Peyer's patch (tissue), 4 donors: ENCODE measurements at regions not wholly inside any gene's neighbourhood (a gene's known extent, or its start where the extent isn't known, plus 50 kb on each side); places are given as distances from the start of the nearest gene placed in this dataset.

Experiments used
- DNase-seq, 3 donors: peaks; one replicate each; pipeline ENCODE4 v3.0.0-alpha.2; 2017 to 2019
- H3K27ac ChIP-seq, 4 donors: fragments of 200-600 bp; sonication (generic); one replicate each; pipeline ENCODE4 v1.5.1; 2016 to 2019
- H3K27me3 ChIP-seq, 2 donors: fragments of 200-600 bp; sonication (generic); one replicate each; pipeline ENCODE4 v1.5.1; 2019
- H3K36me3 ChIP-seq, 3 donors: fragments of 200-600 bp; sonication (generic); one replicate each; pipeline ENCODE4 v1.5.1; 2016 to 2019
- H3K4me1 ChIP-seq, 4 donors: fragments of 200-600 bp; sonication (generic); one replicate each; pipeline ENCODE4 v1.5.1; 2016 to 2019
- H3K4me3 ChIP-seq, 4 donors: fragments of 200-600 bp; sonication (generic); 1 replicate in 3 of 4; 2 replicates in 1 of 4; pipeline ENCODE4 v1.5.1; 2016 to 2019; ENCODE audit warnings: mild to moderate bottlenecking in 1 of 4
- H3K9me3 ChIP-seq, 4 donors: fragments of 200-600 bp; sonication (generic); one replicate each; pipeline ENCODE4 v1.5.1; 2016 to 2019; ENCODE audit warnings: mild to moderate bottlenecking in 1 of 4
- CTCF ChIP-seq, 6 experiments: fragments of 450-650 bp in 4 of 6; fragments of 200-600 bp in 2 of 6; sonication (generic) in 1 of 6; IDR thresholded peaks; one replicate each; pipeline ENCODE4 v1.5.1; 2017 to 2019; ENCODE audit warnings: antibody characterized with exemption in 6 of 6, mild to moderate bottlenecking in 3 of 6, moderate library complexity in 1 of 6
- POLR2A ChIP-seq, 2 donors: fragments of 450-650 bp; IDR thresholded peaks; one replicate each; pipeline ENCODE4 v1.5.1; 2017; ENCODE audit warnings: antibody characterized with exemption in 2 of 2, mild to moderate bottlenecking in 2 of 2, moderate library complexity in 2 of 2

GRCh38 chr3:170792471-170792870 lies 77.5 kb downstream of the RPL22L1 start:
- TF ChIP-seq POLR2A (IDR thresholded peaks at IDR 0.05) (no peak), CTCF (IDR thresholded peaks at IDR 0.05) (no peak)

GRCh38 chr3:170790647-170791046 lies 79.3 kb downstream of the RPL22L1 start:
- Histone ChIP-seq H3K27me3 (no peaks in the 10 kb centered on the region), H3K9me3 (no peaks in the 10 kb centered on the region), H3K4me1 (no peaks in the 10 kb centered on the region), H3K36me3 (no peaks in the 10 kb centered on the region), H3K27ac (no peak overlapping the region), H3K4me3 (no peak overlapping the region)
- TF ChIP-seq CTCF (IDR thresholded peaks at IDR 0.05) (no peak), POLR2A (IDR thresholded peaks at IDR 0.05) (no peak)
- no peak for DNase-seq

More at GRCh38 chr3:170792471-170792870, 77.5 kb downstream of the RPL22L1 start:
- H3K27ac ChIP-seq, result no peak overlapping the region
- no peak for DNase-seq
- H3K4me1 ChIP-seq, result no peaks in the 10 kb centered on the region
- H3K27me3 ChIP-seq, result no peaks in the 10 kb centered on the region
- no peaks in the 10 kb centered on the region for H3K36me3 ChIP-seq
- H3K9me3 ChIP-seq, result no peaks in the 10 kb centered on the region
- no peak overlapping the region for H3K4me3 ChIP-seq

DNA sequence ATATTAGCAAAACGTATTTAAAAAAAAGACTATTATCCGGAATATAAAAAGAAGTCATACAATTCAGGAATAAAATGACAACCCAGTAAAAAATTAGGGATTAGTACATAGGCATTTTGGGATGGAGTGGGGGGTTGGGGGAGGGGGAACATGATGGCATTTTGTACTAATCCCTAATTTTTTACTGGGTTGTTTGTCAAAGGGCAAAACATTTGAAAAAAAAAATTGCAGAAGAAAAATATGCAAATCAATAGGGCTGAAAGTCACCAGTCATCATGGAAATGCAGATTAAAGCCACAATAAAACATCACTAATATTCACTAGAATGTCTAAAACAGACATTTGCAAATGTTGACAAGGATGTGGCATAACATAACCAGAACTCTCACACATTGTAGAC lies 82.5 kb downstream of the RPL22L1 start:
- H3K9me3 ChIP-seq, result no peaks in the 10 kb centered on the region
- TF ChIP-seq POLR2A (IDR thresholded peaks at IDR 0.05), result no peak
- H3K4me1 ChIP-seq, result no peaks in the 10 kb centered on the region
- H3K36me3 ChIP-seq, result no peaks in the 10 kb centered on the region
- DNase-seq, result no peak
- no peak overlapping the region for H3K27ac ChIP-seq
- H3K4me3 ChIP-seq, result no peak overlapping the region
- H3K27me3 ChIP-seq, result no peaks in the 10 kb centered on the region

DNA sequence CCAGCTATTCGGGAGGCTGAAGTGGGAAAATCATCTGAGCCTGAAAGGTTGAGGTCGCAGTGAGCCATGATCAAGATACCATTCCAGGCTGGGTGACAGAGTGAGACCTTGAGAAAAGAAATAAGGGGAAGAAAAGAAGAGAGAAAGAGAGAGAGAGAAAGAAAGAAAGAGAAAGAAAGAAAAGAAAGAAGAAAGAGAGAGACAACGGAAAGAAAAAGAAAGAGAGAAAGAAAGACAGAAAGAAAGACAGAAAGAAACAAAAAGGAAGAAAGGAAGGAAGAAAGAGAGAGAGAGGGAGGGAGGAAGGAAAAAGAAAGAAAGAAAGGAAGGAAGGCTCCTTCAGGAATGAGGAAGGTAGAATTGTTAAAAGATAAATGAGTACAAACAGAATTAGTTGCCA lies 84.5 kb downstream of the RPL22L1 start:
- no peak for TF ChIP-seq CTCF (IDR thresholded peaks at IDR 0.05)
- TF ChIP-seq POLR2A (IDR thresholded peaks at IDR 0.05), result no peak
- Histone ChIP-seq H3K36me3 (no peaks in the 10 kb centered on the region), H3K27me3 (no peaks in the 10 kb centered on the region), H3K9me3 (no peaks in the 10 kb centered on the region), H3K27ac (no peak overlapping the region), H3K4me1 (no peaks in the 10 kb centered on the region), H3K4me3 (no peak overlapping the region)
- no peak for DNase-seq

- Histone ChIP-seq H3K9me3 (no peaks in the 10 kb centered on the region), H3K27me3 (no peaks in the 10 kb centered on the region), H3K36me3 (no peaks in the 10 kb centered on the region), H3K4me3 (no peak overlapping the region), H3K4me1 (no peaks in the 10 kb centered on the region), H3K27ac (no peak overlapping the region)
- TF ChIP-seq POLR2A (IDR thresholded peaks at IDR 0.05), result no peak
- TF ChIP-seq CTCF (IDR thresholded peaks at IDR 0.05), result no peak
- no peak for DNase-seq
Observed at GRCh38 chr3:170784406-170784805, 85.6 kb downstream of the RPL22L1 start.

DNA sequence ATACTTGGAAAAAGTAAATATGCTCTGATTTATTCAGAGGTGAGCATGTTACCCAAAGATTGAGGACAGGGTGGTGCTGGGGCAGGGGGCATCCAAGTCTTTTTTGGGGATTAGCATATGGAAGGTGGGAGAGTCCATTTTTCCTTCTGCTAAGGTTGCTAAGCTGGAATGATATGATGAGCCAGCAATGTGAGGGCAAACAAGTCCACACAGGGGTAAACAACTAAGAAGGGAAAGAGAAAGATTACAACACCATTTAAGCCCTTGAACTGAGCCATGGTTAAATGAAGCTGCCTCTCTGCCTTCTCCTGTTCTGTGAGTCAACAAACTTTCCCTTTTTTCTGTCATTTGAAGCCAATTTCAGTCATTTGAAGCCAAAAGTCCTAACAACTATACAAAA lies 89.0 kb downstream of the RPL22L1 start:
- H3K4me1 ChIP-seq, result no peaks in the 10 kb centered on the region
- no peak overlapping the region for H3K4me3 ChIP-seq
- no peaks in the 10 kb centered on the region for H3K9me3 ChIP-seq
- no peak for TF ChIP-seq POLR2A (IDR thresholded peaks at IDR 0.05)
- TF ChIP-seq CTCF (IDR thresholded peaks at IDR 0.05), result no peak
- no peaks in the 10 kb centered on the region for H3K36me3 ChIP-seq
- H3K27ac ChIP-seq, result no peak overlapping the region
- DNase-seq, result no peak
- H3K27me3 ChIP-seq, result no peaks in the 10 kb centered on the region
